ENCODE measurements at regions not wholly inside any gene's neighbourhood (a gene's known extent, or its start where the extent isn't known, plus 50 kb on each side); places are given as distances from the start of the nearest gene placed in this dataset.

GRCh38 chr4:38489011-38489861 is 174.8 kb upstream of the KLF3 start:
- Histone ChIP-seq H3K27ac (no peak overlapping the region), H3K4me1 (peaks cover 0 to 20% of the 10 kb centered on the region in 2 donors), H3K27me3 (no peaks in the 10 kb centered on the region), H3K9me3 (no peaks in the 10 kb centered on the region), H3K36me3 (no peaks in the 10 kb centered on the region), H3K4me3 (replicated peaks in 1 of 3) (no peak overlapping the region)
- TF ChIP-seq POLR2A (IDR thresholded peaks at IDR 0.05): no peak
- TF ChIP-seq, protein P1, sequence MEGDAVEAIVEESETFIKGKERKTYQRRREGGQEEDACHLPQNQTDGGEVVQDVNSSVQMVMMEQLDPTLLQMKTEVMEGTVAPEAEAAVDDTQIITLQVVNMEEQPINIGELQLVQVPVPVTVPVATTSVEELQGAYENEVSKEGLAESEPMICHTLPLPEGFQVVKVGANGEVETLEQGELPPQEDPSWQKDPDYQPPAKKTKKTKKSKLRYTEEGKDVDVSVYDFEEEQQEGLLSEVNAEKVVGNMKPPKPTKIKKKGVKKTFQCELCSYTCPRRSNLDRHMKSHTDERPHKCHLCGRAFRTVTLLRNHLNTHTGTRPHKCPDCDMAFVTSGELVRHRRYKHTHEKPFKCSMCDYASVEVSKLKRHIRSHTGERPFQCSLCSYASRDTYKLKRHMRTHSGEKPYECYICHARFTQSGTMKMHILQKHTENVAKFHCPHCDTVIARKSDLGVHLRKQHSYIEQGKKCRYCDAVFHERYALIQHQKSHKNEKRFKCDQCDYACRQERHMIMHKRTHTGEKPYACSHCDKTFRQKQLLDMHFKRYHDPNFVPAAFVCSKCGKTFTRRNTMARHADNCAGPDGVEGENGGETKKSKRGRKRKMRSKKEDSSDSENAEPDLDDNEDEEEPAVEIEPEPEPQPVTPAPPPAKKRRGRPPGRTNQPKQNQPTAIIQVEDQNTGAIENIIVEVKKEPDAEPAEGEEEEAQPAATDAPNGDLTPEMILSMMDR (IDR thresholded peaks at IDR 0.05): no peak
- intact Hi-C loops (cut with DNase I): no loop called here
- peak; percentile 10 to 11 for DNase-seq
- 76 to 81% methylated on average over 9 of the region's 9 CpGs for WGBS, 2 donors

- no peaks in the 10 kb centered on the region for H3K27me3 ChIP-seq
- intact Hi-C loops (cut with DNase I): loop anchor here (10.0 kb wide), 1 partner anchor 165 kb away; no protein-coding TSS in a partner anchor
- WGBS, 2 donors: 55 to 67% methylated on average over 7 of the region's 7 CpGs
- no peaks in the 10 kb centered on the region for H3K36me3 ChIP-seq
- H3K4me3 ChIP-seq (replicated peaks in 1 of 3): no peak overlapping the region
- no peaks in the 10 kb centered on the region for H3K9me3 ChIP-seq
- no peak overlapping the region for H3K27ac ChIP-seq
- H3K4me1 ChIP-seq: peaks cover 0 to 20% of the 10 kb centered on the region in 2 donors
- DNase-seq: peak; percentile 1 to 4
- no peak for TF ChIP-seq POLR2A (IDR thresholded peaks at IDR 0.05)
- TF ChIP-seq, protein P1 (IDR thresholded peaks at IDR 0.05): no peak
Observed at GRCh38 chr4:38489924-38490639, 173.9 kb upstream of the KLF3 start.

GRCh38 chr4:38490753-38491446 is 173.1 kb upstream of the KLF3 start:
- WGBS, 2 donors: 91 to 92% methylated on average over 4 of the region's 4 CpGs
- no peak overlapping the region for H3K27ac ChIP-seq
- intact Hi-C loops (cut with DNase I): loop anchor here (10.0 kb wide), 1 partner anchor 166 kb away; no protein-coding TSS in a partner anchor

DNA sequence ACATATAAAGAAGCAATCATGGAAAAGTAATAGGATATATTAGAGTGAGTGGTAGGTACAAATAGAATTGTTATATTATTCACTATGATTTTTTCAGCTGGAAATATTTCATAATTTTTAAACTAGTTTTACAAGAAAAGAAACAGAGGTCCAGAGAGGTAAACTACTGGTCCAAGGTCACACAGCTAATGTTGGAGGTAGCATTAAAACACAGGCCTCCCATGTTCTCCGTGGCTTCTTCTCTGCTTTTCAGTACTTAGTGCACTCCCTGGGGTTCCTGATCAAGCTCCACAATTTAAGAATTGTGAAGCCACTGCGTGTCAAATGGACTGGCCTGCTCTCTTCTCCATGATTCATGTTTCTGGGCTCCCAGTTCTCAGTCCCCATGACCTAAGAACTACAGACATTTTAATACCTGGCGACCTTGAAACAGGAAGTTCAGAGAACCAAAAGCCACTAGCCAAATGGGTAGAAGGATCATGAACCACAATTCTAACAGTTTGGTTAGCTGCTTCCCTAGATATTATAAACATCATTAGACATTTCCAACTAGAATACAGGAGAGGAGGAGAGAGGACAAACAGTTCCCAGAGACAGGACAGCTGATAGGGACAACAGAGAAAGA is 172.0 kb upstream of the KLF3 start:
- no peak overlapping the region for H3K27ac ChIP-seq
- DNase-seq: no peak
- TF ChIP-seq, protein P1 (IDR thresholded peaks at IDR 0.05): no peak
- no peak for TF ChIP-seq POLR2A (IDR thresholded peaks at IDR 0.05)
- 92 to 93% methylated on average over 3 of the region's 3 CpGs for WGBS, 2 donors
- H3K27me3 ChIP-seq: no peaks in the 10 kb centered on the region
- no peaks in the 10 kb centered on the region for H3K9me3 ChIP-seq
- H3K4me3 ChIP-seq (replicated peaks in 1 of 3): no peak overlapping the region
- no peaks in the 10 kb centered on the region for H3K36me3 ChIP-seq
- peaks cover 0 to 20% of the 10 kb centered on the region in 2 donors for H3K4me1 ChIP-seq
- intact Hi-C loops (cut with DNase I): loop anchor here (10.0 kb wide), 1 partner anchor 167 kb away; no protein-coding TSS in a partner anchor

More at GRCh38 chr4:38490753-38491446, 173.1 kb upstream of the KLF3 start:
- DNase-seq: no peak
- no peaks in the 10 kb centered on the region for H3K9me3 ChIP-seq
- peaks cover 0 to 20% of the 10 kb centered on the region in 2 donors for H3K4me1 ChIP-seq
- no peaks in the 10 kb centered on the region for H3K36me3 ChIP-seq
- no peaks in the 10 kb centered on the region for H3K27me3 ChIP-seq
- TF ChIP-seq POLR2A (IDR thresholded peaks at IDR 0.05): no peak
- TF ChIP-seq, protein P1 (IDR thresholded peaks at IDR 0.05): no peak
- no peak overlapping the region for H3K4me3 ChIP-seq (replicated peaks in 1 of 3)
